Chondrocyte (in vitro differentiated cells): ENCODE measurements at regions not wholly inside any gene's neighbourhood (a gene's known extent, or its start where the extent isn't known, plus 50 kb on each side); places are given as distances from the start of the nearest gene placed in this dataset.

Source experiments
- DNase-seq: peaks from one replicate; pipeline ENCODE4 v3.0.0; 2021; ENCODE audit warnings: mixed read lengths, low spot score
- H3K27ac Mint-ChIP-seq: one replicate; pipeline ENCODE4 v1.8.0; 2021; ENCODE audit warnings: mild to moderate bottlenecking, moderate library complexity, mixed read lengths; ENCODE audit not compliant: unreplicated experiment
- H3K27me3 Mint-ChIP-seq: 2 replicates; pipeline ENCODE4 v1.8.0; 2021; ENCODE audit warnings: low read depth, mixed read lengths
- H3K36me3 Mint-ChIP-seq: 2 replicates; pipeline ENCODE4 v1.8.0; 2021; ENCODE audit warnings: low read depth, mixed read lengths
- H3K4me1 Mint-ChIP-seq: 2 replicates; pipeline ENCODE4 v1.8.0; 2021; ENCODE audit warnings: low read depth, mild to moderate bottlenecking, mixed read lengths
- H3K4me3 Mint-ChIP-seq: one replicate; pipeline ENCODE4 v1.8.0; 2021; ENCODE audit warnings: mild to moderate bottlenecking, moderate library complexity, mixed read lengths; ENCODE audit not compliant: unreplicated experiment
- H3K9me3 Mint-ChIP-seq: 2 replicates; pipeline ENCODE4 v1.8.0; 2021; ENCODE audit warnings: low read depth, mixed read lengths
- CTCF ChIP-seq: fragments of 200-600 bp; sonication (generic); IDR thresholded peaks from 2 replicates; pipeline ENCODE4 v1.5.0; 2021; ENCODE audit warnings: antibody characterized with exemption, mild to moderate bottlenecking, moderate library complexity

- Mint-ChIP-seq H3K36me3 (peaks cover 1% of the 10 kb centered on the region), H3K27me3 (peaks cover 9% of the 10 kb centered on the region), H3K4me3 (no peak overlapping the region), H3K9me3 (peaks cover 4% of the 10 kb centered on the region), H3K27ac (no peak overlapping the region), H3K4me1 (no peaks in the 10 kb centered on the region)
- no peak for TF ChIP-seq CTCF
- DNase-seq, result no peak
These were observed 596.5 kb downstream of the SPOCK3 start for GRCh38 chr4:166637816-166638215.

- peaks cover 8% of the 10 kb centered on the region for H3K27me3 Mint-ChIP-seq
- no peaks in the 10 kb centered on the region for H3K9me3 Mint-ChIP-seq
- peaks cover 6% of the 10 kb centered on the region for H3K4me1 Mint-ChIP-seq
- H3K36me3 Mint-ChIP-seq, result no peaks in the 10 kb centered on the region
- no peak overlapping the region for H3K4me3 Mint-ChIP-seq
- TF ChIP-seq CTCF, result no peak
- DNase-seq, result no peak
- H3K27ac Mint-ChIP-seq, result no peak overlapping the region
These were observed 579.1 kb downstream of the SPOCK3 start for GRCh38 chr4:166655231-166655630.

- no peaks in the 10 kb centered on the region for H3K36me3 Mint-ChIP-seq
- DNase-seq, result no peak
- TF ChIP-seq CTCF, result no peak
- H3K9me3 Mint-ChIP-seq, result no peaks in the 10 kb centered on the region
- H3K4me1 Mint-ChIP-seq, result peaks cover 6% of the 10 kb centered on the region
- no peak overlapping the region for H3K27ac Mint-ChIP-seq
- H3K4me3 Mint-ChIP-seq, result no peak overlapping the region
- H3K27me3 Mint-ChIP-seq, result peaks cover 12% of the 10 kb centered on the region
These were observed 578.6 kb downstream of the SPOCK3 start for GRCh38 chr4:166655705-166656104.

GRCh38 chr4:166657261-166657660 is 577.0 kb downstream of the SPOCK3 start:
- Mint-ChIP-seq H3K4me3 (no peak overlapping the region), H3K27ac (no peak overlapping the region), H3K9me3 (no peaks in the 10 kb centered on the region), H3K27me3 (peaks cover 13% of the 10 kb centered on the region), H3K36me3 (no peaks in the 10 kb centered on the region), H3K4me1 (peaks cover 6% of the 10 kb centered on the region)
- TF ChIP-seq CTCF, result no peak
- DNase-seq, result no peak

- TF ChIP-seq CTCF, result no peak
- no peaks in the 10 kb centered on the region for H3K9me3 Mint-ChIP-seq
- no peak overlapping the region for H3K4me3 Mint-ChIP-seq
- H3K27me3 Mint-ChIP-seq, result peaks cover 16% of the 10 kb centered on the region
- H3K27ac Mint-ChIP-seq, result no peak overlapping the region
- peaks cover 6% of the 10 kb centered on the region for H3K4me1 Mint-ChIP-seq
- no peak for DNase-seq
- no peaks in the 10 kb centered on the region for H3K36me3 Mint-ChIP-seq
These were observed 575.7 kb downstream of the SPOCK3 start for GRCh38 chr4:166658585-166658984.
